Endothelial cell (in vitro differentiated cells): ENCODE measurements at regions not wholly inside any gene's neighbourhood (a gene's known extent, or its start where the extent isn't known, plus 50 kb on each side); places are given as distances from the start of the nearest gene placed in this dataset.

Experiments used
- DNase-seq: peaks from one replicate; pipeline ENCODE4 v3.0.0; 2021; ENCODE audit warnings: low spot score
- H3K27ac Mint-ChIP-seq: one replicate; pipeline ENCODE4 v1.8.0; 2021; ENCODE audit warnings: mixed read lengths, inconsistent platforms; ENCODE audit not compliant: unreplicated experiment
- H3K27me3 Mint-ChIP-seq: one replicate; pipeline ENCODE4 v1.8.0; 2021; ENCODE audit warnings: mild to moderate bottlenecking, moderate library complexity, mixed read lengths, inconsistent platforms; ENCODE audit not compliant: unreplicated experiment
- H3K36me3 Mint-ChIP-seq: one replicate; pipeline ENCODE4 v1.8.0; 2021; ENCODE audit warnings: mild to moderate bottlenecking, low read depth, mixed read lengths, inconsistent platforms; ENCODE audit not compliant: unreplicated experiment
- H3K4me1 Mint-ChIP-seq: one replicate; pipeline ENCODE4 v1.8.0; 2021; ENCODE audit warnings: mild to moderate bottlenecking, mixed read lengths, inconsistent platforms; ENCODE audit not compliant: unreplicated experiment
- H3K4me3 Mint-ChIP-seq: one replicate; pipeline ENCODE4 v1.8.0; 2021; ENCODE audit warnings: mild to moderate bottlenecking, mixed read lengths, inconsistent platforms; ENCODE audit not compliant: unreplicated experiment
- H3K9me3 Mint-ChIP-seq: one replicate; pipeline ENCODE4 v1.8.0; 2021; ENCODE audit warnings: mixed read lengths, inconsistent platforms; ENCODE audit not compliant: unreplicated experiment
- TF ChIP-seq, protein P1 (sequence below): fragments of 200-600 bp; sonication (generic); IDR thresholded peaks from one replicate; pipeline ENCODE4 v1.5.0; 2021; ENCODE audit warnings: antibody characterized with exemption; ENCODE audit not compliant: unreplicated experiment

GRCh38 chr4:176874721-176875445 is 82.2 kb upstream of the VEGFC start:
- no peak for DNase-seq
- H3K27me3 Mint-ChIP-seq: no peaks in the 10 kb centered on the region
- no peaks in the 10 kb centered on the region for H3K36me3 Mint-ChIP-seq
- no peak overlapping the region for H3K4me3 Mint-ChIP-seq
- no peaks in the 10 kb centered on the region for H3K4me1 Mint-ChIP-seq
- H3K9me3 Mint-ChIP-seq: no peaks in the 10 kb centered on the region
- no peak overlapping the region for H3K27ac Mint-ChIP-seq
- TF ChIP-seq, protein P1, sequence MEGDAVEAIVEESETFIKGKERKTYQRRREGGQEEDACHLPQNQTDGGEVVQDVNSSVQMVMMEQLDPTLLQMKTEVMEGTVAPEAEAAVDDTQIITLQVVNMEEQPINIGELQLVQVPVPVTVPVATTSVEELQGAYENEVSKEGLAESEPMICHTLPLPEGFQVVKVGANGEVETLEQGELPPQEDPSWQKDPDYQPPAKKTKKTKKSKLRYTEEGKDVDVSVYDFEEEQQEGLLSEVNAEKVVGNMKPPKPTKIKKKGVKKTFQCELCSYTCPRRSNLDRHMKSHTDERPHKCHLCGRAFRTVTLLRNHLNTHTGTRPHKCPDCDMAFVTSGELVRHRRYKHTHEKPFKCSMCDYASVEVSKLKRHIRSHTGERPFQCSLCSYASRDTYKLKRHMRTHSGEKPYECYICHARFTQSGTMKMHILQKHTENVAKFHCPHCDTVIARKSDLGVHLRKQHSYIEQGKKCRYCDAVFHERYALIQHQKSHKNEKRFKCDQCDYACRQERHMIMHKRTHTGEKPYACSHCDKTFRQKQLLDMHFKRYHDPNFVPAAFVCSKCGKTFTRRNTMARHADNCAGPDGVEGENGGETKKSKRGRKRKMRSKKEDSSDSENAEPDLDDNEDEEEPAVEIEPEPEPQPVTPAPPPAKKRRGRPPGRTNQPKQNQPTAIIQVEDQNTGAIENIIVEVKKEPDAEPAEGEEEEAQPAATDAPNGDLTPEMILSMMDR: no peak

GRCh38 chr4:176875446-176875930 is 82.8 kb upstream of the VEGFC start:
- Mint-ChIP-seq H3K4me1 (no peaks in the 10 kb centered on the region), H3K4me3 (no peak overlapping the region), H3K9me3 (no peaks in the 10 kb centered on the region), H3K27ac (no peak overlapping the region), H3K36me3 (no peaks in the 10 kb centered on the region), H3K27me3 (no peaks in the 10 kb centered on the region)
- TF ChIP-seq, protein P1: no peak
- no peak for DNase-seq

DNA sequence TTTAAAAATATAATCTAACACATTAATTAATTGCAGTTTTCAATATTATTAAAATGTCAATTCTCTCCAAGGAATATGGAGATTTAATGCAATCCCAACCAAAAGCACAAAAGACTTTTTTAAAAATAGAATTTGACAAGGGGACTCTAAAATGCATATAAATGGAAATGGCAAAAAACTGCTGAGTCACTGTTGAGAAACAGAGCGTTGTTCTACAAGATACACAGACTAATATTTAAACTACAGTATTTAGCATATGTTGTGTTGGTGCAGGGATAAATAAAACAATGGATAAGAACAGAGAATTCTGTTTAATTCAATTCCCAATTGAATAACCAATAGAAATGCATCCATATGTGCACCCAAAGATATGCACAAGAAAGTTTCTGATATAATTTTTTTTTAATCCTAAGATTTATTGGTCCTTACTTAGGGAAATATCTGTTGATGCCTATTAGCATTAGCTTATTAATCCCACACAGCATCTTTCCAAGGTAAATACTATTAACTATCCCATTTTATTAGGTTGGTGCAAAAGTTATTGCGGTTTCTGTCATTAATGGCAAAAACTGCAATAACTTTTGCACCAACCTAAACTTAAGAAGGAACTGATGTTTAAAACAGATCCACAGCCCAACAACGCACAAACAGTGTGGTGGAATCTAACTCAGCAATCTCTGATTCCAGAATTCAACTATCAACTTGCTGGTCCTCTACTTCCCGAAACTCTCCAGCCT is 86.8 kb upstream of the VEGFC start:
- H3K27ac Mint-ChIP-seq: no peak overlapping the region
- TF ChIP-seq, protein P1: no peak
- no peaks in the 10 kb centered on the region for H3K27me3 Mint-ChIP-seq
- no peaks in the 10 kb centered on the region for H3K9me3 Mint-ChIP-seq
- no peaks in the 10 kb centered on the region for H3K36me3 Mint-ChIP-seq
- no peak for DNase-seq
- H3K4me3 Mint-ChIP-seq: no peak overlapping the region
- no peaks in the 10 kb centered on the region for H3K4me1 Mint-ChIP-seq

- Mint-ChIP-seq H3K27me3 (no peaks in the 10 kb centered on the region), H3K4me1 (no peaks in the 10 kb centered on the region), H3K36me3 (no peaks in the 10 kb centered on the region), H3K4me3 (no peak overlapping the region), H3K9me3 (no peaks in the 10 kb centered on the region), H3K27ac (no peak overlapping the region)
- TF ChIP-seq, protein P1: no peak
- DNase-seq: no peak
These were observed 89.5 kb upstream of the VEGFC start for GRCh38 chr4:176882206-176882605.

DNA sequence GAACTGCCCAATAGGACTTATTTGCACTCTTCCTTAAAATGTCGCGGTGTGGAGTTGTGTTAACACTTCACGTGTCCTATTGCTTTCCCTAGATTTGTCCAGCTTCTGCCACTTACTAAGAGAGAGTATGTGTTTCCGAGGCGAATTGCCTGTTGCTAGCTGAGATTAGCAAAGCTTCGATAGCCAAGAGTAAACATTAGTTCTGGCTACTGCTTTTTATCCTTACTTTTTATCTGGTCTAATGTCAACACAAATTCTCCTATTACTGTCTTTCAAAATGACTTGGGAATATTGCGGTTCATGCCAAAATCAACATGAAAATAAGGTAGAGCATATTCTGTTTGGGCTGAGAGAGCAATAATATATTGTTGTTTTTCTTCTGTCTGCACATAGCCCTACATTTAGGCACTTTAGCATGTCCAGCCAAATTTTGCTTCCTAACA is 90.4 kb upstream of the VEGFC start:
- DNase-seq: no peak

More for the DNA sequence above, 90.4 kb upstream of the VEGFC start:
- Mint-ChIP-seq H3K27ac (no peak overlapping the region), H3K27me3 (no peaks in the 10 kb centered on the region), H3K4me3 (no peak overlapping the region), H3K4me1 (no peaks in the 10 kb centered on the region), H3K9me3 (no peaks in the 10 kb centered on the region), H3K36me3 (no peaks in the 10 kb centered on the region)
- TF ChIP-seq, protein P1: no peak
